ENCODE measurements at regions not wholly inside any gene's neighbourhood (a gene's known extent, or its start where the extent isn't known, plus 50 kb on each side); places are given as distances from the start of the nearest gene placed in this dataset.

DNA sequence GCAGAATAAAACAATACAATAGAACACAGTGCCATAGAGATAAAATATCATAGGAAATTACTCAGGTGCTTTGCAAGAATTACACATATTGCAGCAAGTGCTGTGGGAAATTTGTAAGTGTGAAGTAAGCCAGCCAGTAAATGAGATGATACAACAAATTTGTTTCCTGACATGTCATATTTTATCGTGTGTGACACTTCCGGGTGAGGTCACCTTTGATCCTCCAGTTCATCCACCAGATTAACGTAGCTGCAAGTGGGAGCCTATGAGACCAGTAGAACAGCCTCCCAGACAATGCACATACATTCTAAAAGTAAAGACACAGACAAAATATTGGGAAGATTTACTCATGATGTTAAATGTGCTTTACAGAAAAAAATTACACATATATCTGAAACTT, 72.2 kb downstream of the PRDM9 start:
- DNase-seq (ENCODE audit: low read depth in 2 of 3, low spot score in 1 of 3), result no peak

DNA sequence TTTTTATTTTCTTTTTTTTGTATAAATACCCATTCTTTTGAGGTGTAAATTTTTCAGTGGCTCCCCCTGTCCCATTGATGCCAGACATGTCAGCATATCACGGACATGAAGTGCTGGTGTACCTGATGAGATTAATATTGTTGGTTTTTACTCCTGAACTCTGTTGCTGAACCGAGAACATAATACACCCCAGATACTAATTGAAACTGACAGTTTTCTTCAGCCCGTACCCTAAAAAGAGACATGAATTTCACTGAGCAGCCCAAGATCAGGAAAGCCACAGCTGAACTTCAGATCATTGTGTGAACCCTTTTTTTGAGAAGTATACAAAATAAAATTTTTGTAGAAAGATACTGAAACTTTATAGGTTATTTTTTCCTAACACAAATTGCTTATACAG, 75.7 kb downstream of the PRDM9 start:
- DNase-seq (ENCODE audit: low read depth in 2 of 3, low spot score in 1 of 3), result no peak

DNA sequence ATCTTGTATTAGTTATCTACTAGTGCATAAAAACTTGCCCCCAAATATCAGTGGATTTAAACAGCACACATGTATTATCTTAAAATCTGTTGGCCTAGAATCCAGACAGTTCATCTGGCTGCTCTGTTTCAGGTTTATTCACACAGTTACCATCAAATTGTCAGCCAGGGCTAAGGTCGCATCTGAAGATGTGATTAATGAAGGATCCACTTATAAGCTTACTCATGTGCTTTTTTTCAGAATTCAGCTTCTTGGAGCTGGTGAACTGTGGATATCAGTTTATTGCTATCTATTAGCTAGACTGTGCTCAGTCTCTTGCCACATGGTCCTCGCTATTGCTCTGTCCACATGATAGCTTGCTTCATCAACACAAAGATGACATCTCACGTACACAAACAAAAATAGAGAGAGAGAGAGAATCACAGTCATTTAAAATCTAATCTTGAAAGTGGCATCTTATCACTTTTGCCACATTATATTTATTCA, 81.5 kb downstream of the PRDM9 start:
- DNase-seq (ENCODE audit: low read depth in 2 of 3, low spot score in 1 of 3), result no peak

DNA sequence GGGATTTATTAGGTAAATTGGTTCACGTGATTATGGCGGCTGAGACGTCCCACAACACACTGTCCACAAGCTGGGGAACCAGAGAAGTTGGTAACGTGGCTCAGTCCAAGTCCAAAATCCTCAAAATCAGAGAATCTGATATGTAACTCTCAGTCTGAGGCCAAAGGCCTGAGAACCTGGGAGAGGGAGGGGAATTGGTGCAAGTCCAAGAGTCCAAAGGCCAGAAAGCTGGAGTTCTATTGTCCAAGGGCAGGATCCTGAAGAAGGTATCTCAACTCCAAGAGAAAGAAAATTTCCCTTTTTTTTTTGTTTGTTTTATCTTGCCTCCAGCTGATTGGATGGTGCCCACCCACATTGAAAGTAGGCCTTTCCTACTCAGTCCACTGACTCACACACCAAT, 83.8 kb downstream of the PRDM9 start:
- DNase-seq (ENCODE audit: low read depth in 2 of 3, low spot score in 1 of 3), result no peak

DNA sequence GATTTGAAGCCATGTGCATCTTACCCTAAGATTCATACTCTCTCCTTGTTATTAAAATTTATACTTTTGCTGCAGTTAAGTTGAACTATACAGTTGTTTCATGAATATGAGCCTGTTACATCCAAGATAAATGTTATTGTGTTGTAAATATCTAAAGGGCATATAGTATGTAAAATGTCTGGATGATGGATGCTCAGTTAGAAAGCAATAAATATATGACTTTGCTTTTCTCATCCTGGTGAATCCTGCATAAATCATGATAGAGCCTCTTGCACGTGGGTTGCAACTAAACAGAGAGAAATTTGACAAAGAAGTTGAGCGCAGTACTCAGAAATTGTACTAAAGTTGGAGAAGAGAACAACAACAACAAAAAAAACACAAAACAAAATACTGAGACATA, 99.5 kb downstream of the PRDM9 start:
- no peak for DNase-seq (ENCODE audit: low read depth in 2 of 3, low spot score in 1 of 3)

DNA sequence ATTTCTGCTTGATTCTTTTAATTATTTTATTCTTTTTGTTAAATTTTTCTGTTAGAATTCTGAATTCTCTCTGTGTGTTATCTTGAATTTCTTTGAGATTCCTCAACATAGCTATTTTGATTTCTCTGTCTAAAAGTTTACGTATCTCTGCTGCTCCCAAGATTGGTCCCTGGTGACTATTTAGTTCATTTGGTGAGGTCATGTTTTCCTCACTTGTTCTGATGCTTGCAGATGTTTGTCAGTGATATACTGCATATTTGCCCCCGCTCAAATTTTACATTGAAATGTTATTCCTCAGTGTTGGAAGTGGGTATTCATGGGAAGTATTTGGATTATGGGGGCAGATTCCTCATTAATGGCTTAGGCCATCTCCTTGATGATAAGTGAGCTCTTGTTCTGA, 105.3 kb downstream of the PRDM9 start:
- no peak for DNase-seq (ENCODE audit: low read depth in 2 of 3, low spot score in 1 of 3)

DNA sequence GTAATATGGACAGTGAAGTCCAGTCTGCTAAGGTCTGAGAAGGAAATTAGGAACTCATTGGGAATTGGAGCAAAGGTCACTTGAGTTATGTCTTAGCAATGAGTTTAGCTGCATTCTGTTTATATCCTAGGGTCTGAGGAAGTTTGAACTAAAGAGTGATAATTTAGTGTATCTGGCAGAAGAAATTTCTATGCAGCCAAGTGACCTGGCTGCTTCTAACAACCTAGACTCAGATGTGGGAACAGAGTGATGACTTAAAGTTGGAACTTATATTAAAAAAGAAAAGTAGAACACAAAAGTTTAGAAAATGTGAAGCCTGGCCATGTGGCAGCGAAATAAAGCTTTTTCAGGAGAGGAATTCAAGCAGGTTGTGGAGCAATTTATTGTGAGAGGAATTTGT, 106.2 kb downstream of the PRDM9 start:
- DNase-seq (ENCODE audit: low read depth in 2 of 3, low spot score in 1 of 3), result no peak

DNA sequence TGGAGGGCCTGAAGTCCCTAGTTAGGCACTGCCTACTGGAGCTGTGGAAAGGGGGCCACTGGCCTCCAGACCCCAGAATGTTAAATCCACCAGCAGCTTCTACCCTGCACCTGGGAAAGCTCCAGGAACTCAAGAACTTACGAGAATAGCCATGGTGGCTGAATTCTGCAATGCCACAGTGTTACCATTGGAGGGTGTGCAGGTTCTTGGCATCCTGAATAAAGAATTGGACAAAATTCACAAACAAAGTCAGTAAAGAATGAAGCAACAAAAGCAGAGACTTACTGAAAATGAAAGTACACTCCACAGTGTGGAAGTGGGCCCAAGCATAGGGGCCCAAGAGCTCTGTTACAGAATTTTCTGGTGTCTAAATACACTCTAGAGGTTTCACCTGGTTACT, 107.0 kb downstream of the PRDM9 start:
- no peak for DNase-seq (ENCODE audit: low read depth in 2 of 3, low spot score in 1 of 3)

DNA sequence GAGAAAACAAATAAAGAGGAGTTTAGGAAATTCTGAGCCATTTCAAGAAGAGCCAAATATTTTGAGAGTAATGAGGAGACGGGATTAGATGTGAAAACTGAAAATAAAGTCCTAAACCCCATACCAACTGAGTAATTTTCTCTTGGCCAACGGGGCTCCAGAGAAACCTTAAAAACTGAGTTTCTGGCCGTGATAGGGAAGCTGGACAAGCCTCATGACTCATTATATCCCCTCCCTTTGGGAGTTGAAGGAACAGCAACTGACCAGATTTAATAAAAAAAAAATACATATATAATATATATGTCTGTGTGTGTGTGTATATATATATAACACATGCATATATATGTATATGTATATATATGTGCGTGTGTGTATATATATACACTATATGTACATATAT, 119.6 kb downstream of the PRDM9 start:
- no peak for DNase-seq (ENCODE audit: low read depth in 2 of 3, low spot score in 1 of 3)

DNA sequence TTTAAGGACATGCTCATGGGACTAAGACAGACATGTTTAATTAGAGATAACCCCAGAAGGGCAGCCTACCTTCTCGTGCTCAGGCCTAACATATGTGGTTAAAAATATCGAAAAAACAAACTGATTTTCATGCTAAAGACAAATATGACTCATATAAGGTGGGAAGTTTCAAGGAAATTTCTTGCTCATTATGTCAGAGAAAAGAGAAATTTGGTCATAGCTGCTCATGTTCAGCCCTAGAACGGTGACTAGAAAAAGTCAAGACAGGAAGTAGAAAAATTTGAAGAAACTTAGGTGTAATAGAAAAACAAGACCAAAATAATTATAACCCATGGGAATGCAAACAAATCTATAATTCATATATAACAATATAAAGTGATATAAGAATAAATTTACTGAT, 120.6 kb downstream of the PRDM9 start:
- no peak for DNase-seq (ENCODE audit: low read depth in 2 of 3, low spot score in 1 of 3)

DNA sequence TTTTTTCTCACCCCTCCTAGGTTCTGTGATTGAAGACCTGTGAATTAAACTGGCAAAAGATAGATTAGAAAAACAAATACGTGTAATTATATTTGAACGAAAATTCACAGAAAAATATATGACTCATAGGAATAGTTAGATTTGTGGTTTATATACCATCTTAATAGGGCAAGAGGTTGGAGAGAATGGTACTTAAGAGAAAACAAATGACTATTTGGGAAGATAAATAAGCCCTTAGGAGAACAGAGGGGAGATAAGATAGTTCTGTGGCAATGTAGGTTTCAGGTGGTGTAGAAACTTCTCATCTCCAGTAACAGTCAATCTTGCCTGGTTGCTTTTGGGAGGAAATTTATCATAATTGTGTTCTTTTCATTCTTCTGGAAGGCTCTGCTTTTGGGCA, 122.0 kb downstream of the PRDM9 start:
- DNase-seq (ENCODE audit: low read depth in 2 of 3, low spot score in 1 of 3), result no peak

DNA sequence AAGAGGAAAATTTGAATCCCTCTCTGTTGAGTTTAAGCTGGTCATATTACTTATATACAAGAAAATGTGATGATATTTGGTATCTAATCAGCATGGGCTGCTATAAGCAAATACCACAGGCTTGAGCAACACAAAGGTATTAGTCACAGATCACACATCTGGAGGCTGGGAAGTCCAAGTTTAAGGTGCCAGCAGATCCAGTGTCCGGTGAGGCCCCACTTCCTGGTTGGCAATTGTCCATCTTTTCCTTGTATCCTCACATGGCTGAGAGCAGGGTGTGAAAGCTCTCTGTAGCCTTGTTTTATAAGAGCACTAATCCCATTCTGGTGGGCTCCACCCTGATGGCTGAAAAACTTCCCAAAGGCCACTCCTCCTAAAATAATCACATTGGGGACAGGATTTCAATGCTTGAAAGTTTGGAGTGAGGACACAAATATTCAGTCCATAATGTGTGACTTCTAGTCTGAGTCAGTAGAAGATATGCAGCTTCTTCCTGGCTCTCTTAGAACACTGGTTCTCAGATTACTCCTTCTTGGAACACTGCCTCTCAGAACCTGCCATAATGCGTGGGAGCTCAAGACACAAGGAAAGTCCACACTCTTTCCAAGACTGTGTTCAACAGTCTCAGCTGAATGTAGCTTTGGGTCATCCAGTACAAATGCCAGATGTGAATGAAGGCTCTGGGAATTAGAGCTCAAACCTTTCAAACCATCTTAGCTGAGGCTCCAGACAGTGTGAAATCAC, 124.1 kb downstream of the PRDM9 start:
- no peak for DNase-seq (ENCODE audit: low read depth in 2 of 3, low spot score in 1 of 3)

DNA sequence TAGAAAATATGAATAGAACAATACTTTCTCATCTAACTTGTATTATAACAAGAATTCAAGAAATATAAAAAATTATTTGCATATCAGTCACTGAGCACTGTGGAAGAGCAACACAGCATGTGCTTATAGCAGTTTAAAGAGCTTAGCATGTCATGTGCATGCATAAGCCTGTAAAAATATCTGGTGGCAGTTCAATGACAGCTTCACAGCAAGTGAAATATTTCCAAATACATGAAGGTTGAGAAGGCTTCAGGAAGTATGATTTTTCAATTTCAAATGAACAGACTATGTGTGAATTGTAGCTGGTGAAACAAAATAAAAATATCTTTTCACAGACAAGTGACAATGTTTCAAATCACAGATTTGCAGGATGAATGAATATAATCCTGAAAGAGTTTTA, 128.5 kb downstream of the PRDM9 start:
- DNase-seq (ENCODE audit: low read depth in 2 of 3, low spot score in 1 of 3), result no peak

DNA sequence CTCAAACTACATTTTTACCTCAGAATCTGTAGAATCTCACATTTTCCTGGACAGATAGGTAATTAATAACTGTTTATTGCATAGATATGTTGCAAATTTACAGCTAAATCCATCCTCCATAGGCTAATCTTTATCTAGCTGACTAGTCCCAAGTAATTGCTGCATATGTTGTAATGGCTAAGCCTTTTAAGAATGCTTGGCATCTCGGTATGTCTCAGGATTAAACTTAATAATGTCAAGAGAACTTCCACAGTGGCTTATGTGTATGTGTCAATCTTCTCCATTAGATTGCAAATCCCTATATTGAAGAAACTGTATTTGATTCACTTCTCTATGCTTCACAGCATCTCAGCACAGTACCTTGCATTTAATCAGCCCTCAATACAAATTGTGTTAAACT, 131.9 kb downstream of the PRDM9 start:
- DNase-seq (ENCODE audit: low read depth in 2 of 3, low spot score in 1 of 3), result no peak

DNA sequence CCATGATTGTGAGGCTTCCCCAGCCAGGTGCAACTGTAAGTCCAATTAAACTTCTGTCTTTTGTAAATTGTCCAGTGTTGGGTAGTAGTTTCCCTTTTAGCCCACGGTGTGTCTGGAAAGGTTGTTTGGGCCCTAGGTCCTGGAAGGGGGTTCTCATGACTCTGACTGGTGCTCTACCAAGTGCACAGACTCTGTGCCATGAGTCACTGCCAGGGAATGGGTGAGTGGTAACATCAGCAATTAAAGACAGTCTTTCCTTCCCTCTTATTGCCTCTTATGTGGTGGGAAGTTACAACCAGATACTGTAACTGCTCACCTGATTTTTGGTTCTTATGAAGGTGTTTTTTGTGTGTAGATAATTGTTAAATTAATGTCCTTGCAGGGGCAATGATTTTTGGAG, 141.2 kb downstream of the PRDM9 start:
- DNase-seq (ENCODE audit: low read depth in 2 of 3, low spot score in 1 of 3), result no peak

DNA sequence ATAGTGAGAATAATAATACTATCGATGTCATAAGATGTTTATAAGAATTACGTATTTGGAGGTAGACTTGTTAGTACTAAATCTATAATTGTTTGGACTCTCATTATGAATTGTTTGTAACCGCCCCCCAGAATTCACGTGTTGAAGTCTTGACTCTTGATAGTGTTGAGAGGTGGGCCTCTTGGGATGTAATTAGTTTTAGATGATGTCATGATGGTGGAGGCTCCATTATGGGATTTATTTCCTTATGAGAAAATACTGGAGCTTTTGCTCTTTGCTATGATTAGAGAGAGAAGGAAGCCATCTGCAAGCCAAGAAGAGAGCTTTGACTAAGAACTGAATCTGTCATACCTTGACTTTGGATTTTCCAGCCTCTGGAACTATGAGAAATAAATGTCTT, 142.2 kb downstream of the PRDM9 start:
- DNase-seq (ENCODE audit: low read depth in 2 of 3, low spot score in 1 of 3), result no peak

DNA sequence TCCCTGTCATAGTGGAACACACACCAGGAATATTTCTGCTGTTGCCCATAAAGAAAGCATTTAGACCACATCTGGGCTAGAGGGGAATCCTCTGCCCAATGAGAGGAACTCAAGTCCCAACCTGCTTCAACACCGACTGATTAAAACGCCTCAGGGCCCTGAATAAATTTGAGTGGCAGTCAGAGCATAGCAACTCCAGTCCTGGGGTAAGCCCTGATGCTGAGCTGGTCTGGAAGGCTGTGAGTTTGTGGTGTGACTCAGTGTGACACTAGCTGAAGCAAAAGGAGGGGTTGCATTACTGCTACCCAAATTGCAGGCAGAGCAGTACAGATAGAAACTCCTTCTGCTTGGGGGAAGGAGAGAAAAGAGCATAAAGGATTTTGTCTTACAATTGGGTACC, 148.3 kb downstream of the PRDM9 start:
- DNase-seq (ENCODE audit: low read depth in 2 of 3, low spot score in 1 of 3), result no peak

DNA sequence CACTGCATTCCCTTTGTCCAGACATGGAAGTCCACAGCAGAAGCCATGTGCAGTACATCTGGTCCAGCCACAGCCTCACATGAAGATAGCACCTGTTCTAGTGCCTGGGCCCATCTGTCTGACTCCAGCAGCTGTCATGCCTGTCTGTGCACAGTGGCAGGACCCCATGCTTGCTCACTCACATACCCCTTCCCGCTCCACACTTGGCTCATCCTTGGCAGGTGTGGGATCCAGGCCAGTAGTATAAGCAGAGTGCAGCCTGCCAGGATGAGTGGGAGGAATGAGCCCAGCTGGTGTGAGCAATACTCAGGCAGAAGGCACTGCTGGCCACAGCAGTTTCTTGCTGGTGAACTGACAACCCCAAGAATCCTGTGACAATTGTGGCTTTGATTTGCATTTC, 168.0 kb downstream of the PRDM9 start:
- DNase-seq (ENCODE audit: low read depth in 2 of 3, low spot score in 1 of 3), result no peak

DNA sequence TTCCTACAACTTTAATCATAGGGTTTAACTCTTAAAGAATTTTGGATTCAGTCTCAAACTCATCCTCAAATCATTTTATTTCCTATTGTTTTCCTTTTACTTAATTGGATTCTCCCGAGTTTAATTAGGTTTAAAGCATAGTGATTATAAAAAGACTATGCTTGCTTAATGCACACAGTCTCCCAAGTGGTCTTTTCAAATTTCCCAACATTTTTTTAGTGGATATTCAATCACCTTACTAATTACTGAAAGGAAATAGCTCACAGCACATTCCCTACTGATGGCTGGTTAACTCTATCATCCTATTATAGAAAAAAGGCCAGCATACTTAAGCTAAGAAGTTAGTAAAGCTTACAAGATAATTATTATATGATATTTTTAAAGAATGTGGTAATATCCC, 170.6 kb downstream of the PRDM9 start:
- DNase-seq (ENCODE audit: low read depth in 2 of 3, low spot score in 1 of 3), result no peak

DNA sequence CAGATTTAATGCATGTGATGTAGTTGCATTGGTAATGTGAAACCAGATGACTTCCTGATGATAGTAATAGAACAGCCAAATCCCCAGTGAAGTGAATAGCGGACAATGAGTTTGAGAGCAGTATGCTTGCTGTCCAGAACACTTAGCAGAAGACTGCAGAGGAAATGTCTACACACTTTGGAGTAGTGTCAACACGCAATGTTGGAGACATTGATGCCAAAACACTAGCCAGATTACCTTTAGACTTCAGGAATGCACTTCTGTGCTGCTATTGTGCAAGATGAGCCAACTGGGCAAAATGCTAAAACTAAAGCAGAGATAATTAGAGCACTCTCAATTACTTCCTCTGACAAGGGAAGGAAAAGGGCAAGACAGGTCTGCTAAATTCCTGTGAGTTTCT, 176.7 kb downstream of the PRDM9 start:
- no peak for DNase-seq (ENCODE audit: low read depth in 2 of 3, low spot score in 1 of 3)

DNA sequence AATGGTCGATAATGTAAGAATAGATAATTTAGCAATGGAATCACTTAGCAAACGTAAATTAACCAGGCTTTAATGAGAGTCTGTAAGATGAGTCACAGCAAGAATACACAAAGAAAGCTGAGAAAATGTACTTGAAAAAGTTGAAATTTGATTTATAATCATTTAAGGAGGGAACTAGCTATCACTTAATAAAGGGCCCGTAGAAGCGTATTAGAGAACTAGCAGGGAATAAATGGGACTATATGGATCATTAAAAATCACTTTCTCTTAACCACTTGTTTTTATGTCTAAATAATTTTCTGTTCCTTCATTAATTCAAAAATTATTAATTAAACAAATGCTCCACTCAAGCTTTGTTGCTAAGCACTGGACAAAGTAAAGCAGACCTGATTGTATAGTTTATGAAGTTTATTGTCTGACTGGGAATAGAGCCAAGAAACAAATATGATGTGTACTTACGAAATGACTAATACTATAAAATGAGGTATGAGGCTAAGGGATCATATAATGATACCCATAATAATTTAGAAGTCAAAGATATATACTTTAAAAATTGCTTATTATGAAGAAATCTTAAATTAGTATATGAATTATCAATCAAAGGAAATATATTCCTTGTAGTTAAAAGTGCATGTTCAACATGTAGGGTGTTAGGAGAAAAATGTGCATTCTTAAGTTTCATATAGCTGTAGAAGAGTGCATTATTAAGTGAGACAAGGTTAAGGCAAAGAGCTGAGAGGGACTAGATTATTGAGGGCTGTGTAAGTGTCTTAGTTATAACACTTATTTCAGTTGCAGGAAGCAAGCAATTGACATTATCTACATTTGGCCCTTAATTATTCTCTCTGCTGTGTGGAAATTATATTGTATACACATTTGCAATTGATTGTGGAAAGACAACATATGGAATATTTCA, 196.8 kb downstream of the PRDM9 start:
- DNase-seq (ENCODE audit: low read depth in 2 of 3, low spot score in 1 of 3), result no peak

DNA sequence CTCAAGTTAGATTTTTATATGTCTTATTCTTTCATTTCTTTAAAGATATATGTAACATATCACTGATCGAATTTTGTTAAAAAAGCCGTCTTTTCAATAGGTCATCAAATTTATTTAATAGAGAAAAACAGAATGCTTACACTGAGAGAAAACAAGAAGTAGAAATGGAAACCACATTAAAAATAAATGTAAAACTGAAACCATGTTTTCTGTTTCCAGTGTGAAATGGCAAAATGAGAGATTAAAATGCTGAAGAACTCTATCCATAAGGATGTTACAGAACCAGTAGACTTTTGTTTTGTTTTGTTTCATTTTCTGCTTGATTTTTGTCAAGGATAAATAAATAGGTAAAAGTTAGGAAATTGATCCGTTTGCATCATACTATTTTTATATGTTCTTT, 210.1 kb downstream of the PRDM9 start:
- no peak for DNase-seq (ENCODE audit: low read depth in 2 of 3, low spot score in 1 of 3)

DNA sequence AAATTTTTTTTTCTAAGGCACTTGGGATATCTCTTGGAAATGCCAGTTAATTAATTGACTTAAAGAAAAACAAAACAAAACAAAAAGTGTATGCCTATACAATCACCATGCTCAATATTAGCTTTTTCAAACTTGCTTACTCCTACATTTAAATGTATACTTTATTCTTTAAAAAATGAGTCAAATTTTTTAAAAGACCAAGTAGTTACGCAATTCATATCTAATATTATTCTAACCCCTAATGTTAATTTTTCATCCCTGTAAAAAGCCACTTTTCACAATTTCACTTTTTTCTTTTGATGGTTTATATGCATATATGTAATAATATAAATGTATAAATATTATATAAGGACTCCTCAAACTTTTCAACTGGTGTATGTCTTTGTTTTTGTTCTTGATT, 211.2 kb downstream of the PRDM9 start:
- no peak for DNase-seq (ENCODE audit: low read depth in 2 of 3, low spot score in 1 of 3)

Data from stimulated activated CD4-positive, alpha-beta T cell treated with anti-CD3 and anti-CD28 coated beads, Interleukin-12 subunit alpha, Interleukin-12 subunit beta, amount 100 ng/mL, for 48 hours (primary cell).